Ascending aorta (tissue), 2 donors: ENCODE measurements at regions not wholly inside any gene's neighbourhood (a gene's known extent, or its start where the extent isn't known, plus 50 kb on each side); places are given as distances from the start of the nearest gene placed in this dataset.

ENCODE experiments used
- DNase-seq, 2 donors: peaks; one replicate each; pipeline ENCODE4 v3.0.0-alpha.2; 2019; ENCODE audit warnings: low spot score in 2 of 2
- H3K27ac ChIP-seq, 2 donors: fragments of 200-600 bp; sonication (generic); one replicate each; pipeline ENCODE4 v1.5.1; 2016 to 2017; ENCODE audit warnings: mild to moderate bottlenecking in 1 of 2
- H3K27me3 ChIP-seq: fragments of 200-600 bp; sonication (generic); one replicate; pipeline ENCODE4 v1.5.1; 2017
- H3K36me3 ChIP-seq, 2 donors: fragments of 200-600 bp; sonication (generic); one replicate each; pipeline ENCODE4 v1.5.1; 2016
- H3K4me1 ChIP-seq, 2 donors: fragments of 200-600 bp; sonication (generic); one replicate each; pipeline ENCODE4 v1.5.1; 2016 to 2017; ENCODE audit warnings: mild to moderate bottlenecking in 1 of 2
- H3K4me3 ChIP-seq, 2 donors: fragments of 200-600 bp; sonication (generic); one replicate each; pipeline ENCODE4 v1.5.1; 2016 to 2017; ENCODE audit warnings: mild to moderate bottlenecking in 1 of 2
- H3K9me3 ChIP-seq, 2 donors: fragments of 200-600 bp; sonication (generic); one replicate each; pipeline ENCODE4 v1.5.1; 2016
- CTCF ChIP-seq, 3 experiments: fragments of 200-600 bp in 2 of 3; fragments of 450-650 bp in 1 of 3; sonication (generic) in 2 of 3; IDR thresholded peaks; one replicate each; pipeline ENCODE4 v1.5.1; 2016 to 2019; ENCODE audit warnings: antibody characterized with exemption in 3 of 3, mild to moderate bottlenecking in 1 of 3, moderate library complexity in 1 of 3
- intact Hi-C: fragments of 100-400 bp; cut with DNase I; formaldehyde crosslinking; loops from one replicate; pipeline ENCODE4 v1.15.1; 2023

GRCh38 chr13:21894703-21895699, 224.1 kb downstream of the FGF9 start:
- H3K27ac ChIP-seq: no peak overlapping the region
- H3K4me3 ChIP-seq: no peak overlapping the region
- no peaks in the 10 kb centered on the region for H3K27me3 ChIP-seq
- H3K9me3 ChIP-seq: no peaks in the 10 kb centered on the region
- H3K4me1 ChIP-seq: no peaks in the 10 kb centered on the region
- DNase-seq: peak in 1 of 2 donors; percentile 28
- no peaks in the 10 kb centered on the region for H3K36me3 ChIP-seq
- TF ChIP-seq CTCF (IDR thresholded peaks at IDR 0.05): no peak
- intact Hi-C loops: no loop called here

GRCh38 chr13:21895779-21896178, 224.9 kb downstream of the FGF9 start:
- H3K36me3 ChIP-seq: no peaks in the 10 kb centered on the region
- H3K27me3 ChIP-seq: no peaks in the 10 kb centered on the region
- no peak for TF ChIP-seq CTCF (IDR thresholded peaks at IDR 0.05)
- DNase-seq: peak in 1 of 2 donors; percentile 21
- H3K27ac ChIP-seq: no peak overlapping the region
- H3K4me3 ChIP-seq: no peak overlapping the region
- no peaks in the 10 kb centered on the region for H3K9me3 ChIP-seq
- H3K4me1 ChIP-seq: no peaks in the 10 kb centered on the region
- intact Hi-C loops: no loop called here

- no peak for TF ChIP-seq CTCF (IDR thresholded peaks at IDR 0.05)
- Histone ChIP-seq H3K4me3 (no peak overlapping the region), H3K27me3 (no peaks in the 10 kb centered on the region), H3K9me3 (no peaks in the 10 kb centered on the region), H3K4me1 (no peaks in the 10 kb centered on the region), H3K27ac (no peak overlapping the region), H3K36me3 (no peaks in the 10 kb centered on the region)
- intact Hi-C loops: no loop called here
- DNase-seq: peak in 1 of 2 donors; percentile 53
Measured at GRCh38 chr13:21897161-21897560, 226.3 kb downstream of the FGF9 start.

GRCh38 chr13:21898459-21898858, 227.6 kb downstream of the FGF9 start:
- no peak overlapping the region for H3K4me3 ChIP-seq
- no peak for TF ChIP-seq CTCF (IDR thresholded peaks at IDR 0.05)
- H3K27me3 ChIP-seq: no peaks in the 10 kb centered on the region
- no peak for DNase-seq
- H3K27ac ChIP-seq: no peak overlapping the region
- peaks cover 0 to 2% of the 10 kb centered on the region in 2 donors for H3K4me1 ChIP-seq
- no peaks in the 10 kb centered on the region for H3K36me3 ChIP-seq
- intact Hi-C loops: no loop called here
- no peaks in the 10 kb centered on the region for H3K9me3 ChIP-seq

GRCh38 chr13:21898945-21899344, 228.1 kb downstream of the FGF9 start:
- DNase-seq: no peak
- Histone ChIP-seq H3K4me1 (peaks cover 0 to 2% of the 10 kb centered on the region in 2 donors), H3K36me3 (no peaks in the 10 kb centered on the region), H3K27ac (no peak overlapping the region), H3K9me3 (no peaks in the 10 kb centered on the region), H3K27me3 (no peaks in the 10 kb centered on the region), H3K4me3 (no peak overlapping the region)
- no peak for TF ChIP-seq CTCF (IDR thresholded peaks at IDR 0.05)
- intact Hi-C loops: no loop called here
